Right atrium auricular region (tissue), 2 donors: ENCODE measurements at regions not wholly inside any gene's neighbourhood (a gene's known extent, or its start where the extent isn't known, plus 50 kb on each side); places are given as distances from the start of the nearest gene placed in this dataset.

Source experiments
- DNase-seq: peaks from one replicate; pipeline ENCODE4 v3.0.0-alpha.2; 2019; ENCODE audit warnings: low spot score
- H3K27ac ChIP-seq, 2 donors: fragments of 200-600 bp; sonication (generic); 1 replicate in 1 of 2; 2 replicates in 1 of 2; pipeline ENCODE4 v1.5.1; 2016 to 2019
- H3K27me3 ChIP-seq, 2 donors: fragments of 200-600 bp; sonication (generic); one replicate each; pipeline versions ENCODE4 v1.5.1 to v1.6.0; 2017 to 2019
- H3K36me3 ChIP-seq: fragments of 200-600 bp; sonication (generic); one replicate; pipeline ENCODE4 v1.5.1; 2016
- H3K4me1 ChIP-seq, 2 donors: fragments of 200-600 bp; sonication (generic); one replicate each; pipeline versions ENCODE4 v1.5.1 to v1.6.0; 2017 to 2019
- H3K4me3 ChIP-seq, 2 donors: fragments of 200-600 bp; sonication (generic); 1 replicate in 1 of 2; 2 replicates in 1 of 2; pipeline ENCODE4 v1.5.1; 2017 to 2019; ENCODE audit warnings: mild to moderate bottlenecking in 1 of 2, moderate library complexity in 1 of 2
- H3K9me3 ChIP-seq, 2 donors: fragments of 200-600 bp; sonication (generic); one replicate each; pipeline ENCODE4 v1.5.1; 2019
- CTCF ChIP-seq, 2 donors: fragments of 200-600 bp; sonication (generic); IDR thresholded peaks; one replicate each; pipeline ENCODE4 v1.5.1; 2019; ENCODE audit warnings: antibody characterized with exemption in 2 of 2

- Histone ChIP-seq H3K36me3 (no peaks in the 10 kb centered on the region), H3K4me3 (no peak overlapping the region), H3K9me3 (peaks cover 0 to 9% of the 10 kb centered on the region in 2 donors), H3K27ac (no peak overlapping the region), H3K4me1 (no peaks in the 10 kb centered on the region), H3K27me3 (no peaks in the 10 kb centered on the region)
- no peak for TF ChIP-seq CTCF (IDR thresholded peaks at IDR 0.05)
- no peak for DNase-seq
Measured at GRCh38 chr12:118548887-118549509, 172.6 kb downstream of the SUDS3 start.

- no peak for TF ChIP-seq CTCF (IDR thresholded peaks at IDR 0.05)
- H3K4me1 ChIP-seq, result no peaks in the 10 kb centered on the region
Measured at GRCh38 chr12:118549510-118549980, 173.2 kb downstream of the SUDS3 start.

GRCh38 chr12:118553856-118554504, 177.6 kb downstream of the SUDS3 start:
- DNase-seq, result no peak
- H3K4me1 ChIP-seq, result no peaks in the 10 kb centered on the region
- no peak overlapping the region for H3K27ac ChIP-seq
- H3K9me3 ChIP-seq, result no peaks in the 10 kb centered on the region
- H3K36me3 ChIP-seq, result no peaks in the 10 kb centered on the region
- H3K27me3 ChIP-seq, result no peaks in the 10 kb centered on the region
- H3K4me3 ChIP-seq, result no peak overlapping the region
- no peak for TF ChIP-seq CTCF (IDR thresholded peaks at IDR 0.05)

More at GRCh38 chr12:118549510-118549980, 173.2 kb downstream of the SUDS3 start:
- no peaks in the 10 kb centered on the region for H3K27me3 ChIP-seq
- H3K4me3 ChIP-seq, result no peak overlapping the region
- H3K9me3 ChIP-seq, result peaks cover 0 to 9% of the 10 kb centered on the region in 2 donors
- no peak overlapping the region for H3K27ac ChIP-seq
- H3K36me3 ChIP-seq, result no peaks in the 10 kb centered on the region
- DNase-seq, result no peak

GRCh38 chr12:118558941-118559340, 182.6 kb downstream of the SUDS3 start:
- H3K36me3 ChIP-seq, result no peaks in the 10 kb centered on the region
- TF ChIP-seq CTCF (IDR thresholded peaks at IDR 0.05), result no peak
- no peaks in the 10 kb centered on the region for H3K27me3 ChIP-seq
- DNase-seq, result no peak
- no peak overlapping the region for H3K4me3 ChIP-seq
- no peaks in the 10 kb centered on the region for H3K9me3 ChIP-seq
- no peak overlapping the region for H3K27ac ChIP-seq
- H3K4me1 ChIP-seq, result no peaks in the 10 kb centered on the region

GRCh38 chr12:118560733-118561132, 184.4 kb downstream of the SUDS3 start:
- Histone ChIP-seq H3K36me3 (no peaks in the 10 kb centered on the region), H3K9me3 (no peaks in the 10 kb centered on the region), H3K27me3 (no peaks in the 10 kb centered on the region), H3K4me1 (no peaks in the 10 kb centered on the region), H3K27ac (no peak overlapping the region), H3K4me3 (no peak overlapping the region)
- DNase-seq, result no peak
- TF ChIP-seq CTCF (IDR thresholded peaks at IDR 0.05), result peak in 1 of 2 donors; percentile 37
